ENCODE measurements at regions not wholly inside any gene's neighbourhood (a gene's known extent, or its start where the extent isn't known, plus 50 kb on each side); places are given as distances from the start of the nearest gene placed in this dataset.
"Not testable (repeated sequence)": the region's sequence is repeated elsewhere in the genome, so short reads cannot be mapped to it uniquely, and the experiment has no call there.

- no peak for TF ChIP-seq YY1 (IDR thresholded peaks at IDR 0.05; ENCODE audit: insufficient read depth, insufficient read length)
- no peak for TF ChIP-seq SUZ12 (IDR thresholded peaks at IDR 0.05; ENCODE audit: extremely low read depth, insufficient read depth, insufficient read length)
- TF ChIP-seq ZNF274 (IDR thresholded peaks at IDR 0.05; ENCODE audit: low read depth, low read length): no peak
- no peaks in the 10 kb centered on the region for H3K36me3 ChIP-seq (ENCODE audit: insufficient read depth, insufficient read length, low read length)
Measured at GRCh38 chr2:8378016-8378810, 303.6 kb upstream of the ID2 start.

GRCh38 chr2:8379128-8379527 is 302.7 kb upstream of the ID2 start:
- TF ChIP-seq ZNF274 (IDR thresholded peaks at IDR 0.05; ENCODE audit: low read depth, low read length) (no peak), SUZ12 (IDR thresholded peaks at IDR 0.05; ENCODE audit: extremely low read depth, insufficient read depth, insufficient read length) (no peak)
- Histone ChIP-seq H3K4me1 (ENCODE audit: insufficient read depth, insufficient read length) (no peaks in the 10 kb centered on the region), H3K36me3 (ENCODE audit: insufficient read depth, insufficient read length, low read length) (no peaks in the 10 kb centered on the region), H3K27me3 (ENCODE audit: insufficient read depth, insufficient read length) (no peaks in the 10 kb centered on the region), H3K9me3 (ENCODE audit: insufficient read depth, low read length) (no peaks in the 10 kb centered on the region; the same call in 1 of the 2 replicates), H3K4me3 (ENCODE audit: insufficient read length, low read depth) (no peak overlapping the region), H3K9ac (ENCODE audit: insufficient read length, low read depth) (no peak overlapping the region)
- DNase-seq (ENCODE audit: low read depth, low spot score): no peak

More at GRCh38 chr2:8378016-8378810, 303.6 kb upstream of the ID2 start:
- Histone ChIP-seq H3K4me3 (ENCODE audit: insufficient read length, low read depth) (no peak overlapping the region), H3K4me1 (ENCODE audit: insufficient read depth, insufficient read length) (no peaks in the 10 kb centered on the region), H3K9ac (ENCODE audit: insufficient read length, low read depth) (no peak overlapping the region), H3K9me3 (ENCODE audit: insufficient read depth, low read length) (peaks cover 3% of the 10 kb centered on the region; the same call in 1 of the 2 replicates), H3K27me3 (ENCODE audit: insufficient read depth, insufficient read length) (no peaks in the 10 kb centered on the region)
- DNase-seq (ENCODE audit: low read depth, low spot score): no peak

GRCh38 chr2:8379549-8379948 is 302.3 kb upstream of the ID2 start:
- DNase-seq (ENCODE audit: low read depth, low spot score): no peak
- TF ChIP-seq SUZ12 (IDR thresholded peaks at IDR 0.05; ENCODE audit: extremely low read depth, insufficient read depth, insufficient read length) (no peak), YY1 (IDR thresholded peaks at IDR 0.05; ENCODE audit: insufficient read depth, insufficient read length) (no peak), ZNF274 (IDR thresholded peaks at IDR 0.05; ENCODE audit: low read depth, low read length) (no peak)
- Histone ChIP-seq H3K4me1 (ENCODE audit: insufficient read depth, insufficient read length) (no peaks in the 10 kb centered on the region), H3K9me3 (ENCODE audit: insufficient read depth, low read length) (no peaks in the 10 kb centered on the region), H3K27me3 (ENCODE audit: insufficient read depth, insufficient read length) (no peaks in the 10 kb centered on the region), H3K4me3 (ENCODE audit: insufficient read length, low read depth) (no peak overlapping the region), H3K36me3 (ENCODE audit: insufficient read depth, insufficient read length, low read length) (no peaks in the 10 kb centered on the region), H3K9ac (ENCODE audit: insufficient read length, low read depth) (no peak overlapping the region)

- H3K4me1 ChIP-seq (ENCODE audit: insufficient read depth, insufficient read length): no peaks in the 10 kb centered on the region
- H3K9me3 ChIP-seq (ENCODE audit: insufficient read depth, low read length): no peaks in the 10 kb centered on the region
- TF ChIP-seq YY1 (IDR thresholded peaks at IDR 0.05; ENCODE audit: insufficient read depth, insufficient read length): no peak
- no peak for TF ChIP-seq ZNF274 (IDR thresholded peaks at IDR 0.05; ENCODE audit: low read depth, low read length)
- TF ChIP-seq SUZ12 (IDR thresholded peaks at IDR 0.05; ENCODE audit: extremely low read depth, insufficient read depth, insufficient read length): no peak
- no peaks in the 10 kb centered on the region for H3K36me3 ChIP-seq (ENCODE audit: insufficient read depth, insufficient read length, low read length)
- H3K9ac ChIP-seq (ENCODE audit: insufficient read length, low read depth): no peak overlapping the region
- DNase-seq (ENCODE audit: low read depth, low spot score): no peak
- no peaks in the 10 kb centered on the region for H3K27me3 ChIP-seq (ENCODE audit: insufficient read depth, insufficient read length)
- no peak overlapping the region for H3K4me3 ChIP-seq (ENCODE audit: insufficient read length, low read depth)
Measured at GRCh38 chr2:8380026-8380425, 301.8 kb upstream of the ID2 start.

GRCh38 chr2:8380566-8380965 is 301.3 kb upstream of the ID2 start:
- DNase-seq (ENCODE audit: low read depth, low spot score): no peak

GRCh38 chr2:8382485-8382884 is 299.4 kb upstream of the ID2 start:
- TF ChIP-seq YY1 (IDR thresholded peaks at IDR 0.05; ENCODE audit: insufficient read depth, insufficient read length): no peak
- TF ChIP-seq ZNF274 (IDR thresholded peaks at IDR 0.05; ENCODE audit: low read depth, low read length): no peak
- TF ChIP-seq SUZ12 (IDR thresholded peaks at IDR 0.05; ENCODE audit: extremely low read depth, insufficient read depth, insufficient read length): no peak
- no peak for DNase-seq (ENCODE audit: low read depth, low spot score)
- no peaks in the 10 kb centered on the region for H3K4me1 ChIP-seq (ENCODE audit: insufficient read depth, insufficient read length)
- no peaks in the 10 kb centered on the region for H3K36me3 ChIP-seq (ENCODE audit: insufficient read depth, insufficient read length, low read length)
- H3K9ac ChIP-seq (ENCODE audit: insufficient read length, low read depth): no peak overlapping the region
- no peaks in the 10 kb centered on the region for H3K27me3 ChIP-seq (ENCODE audit: insufficient read depth, insufficient read length)
- H3K4me3 ChIP-seq (ENCODE audit: insufficient read length, low read depth): no peak overlapping the region
- H3K9me3 ChIP-seq (ENCODE audit: insufficient read depth, low read length): no peaks in the 10 kb centered on the region

More at GRCh38 chr2:8380566-8380965, 301.3 kb upstream of the ID2 start:
- Histone ChIP-seq H3K9me3 (ENCODE audit: insufficient read depth, low read length) (no peaks in the 10 kb centered on the region), H3K9ac (ENCODE audit: insufficient read length, low read depth) (no peak overlapping the region), H3K27me3 (ENCODE audit: insufficient read depth, insufficient read length) (no peaks in the 10 kb centered on the region), H3K36me3 (ENCODE audit: insufficient read depth, insufficient read length, low read length) (no peaks in the 10 kb centered on the region), H3K4me3 (ENCODE audit: insufficient read length, low read depth) (no peak overlapping the region), H3K4me1 (ENCODE audit: insufficient read depth, insufficient read length) (no peaks in the 10 kb centered on the region)
- no peak for TF ChIP-seq ZNF274 (IDR thresholded peaks at IDR 0.05; ENCODE audit: low read depth, low read length)
- no peak for TF ChIP-seq SUZ12 (IDR thresholded peaks at IDR 0.05; ENCODE audit: extremely low read depth, insufficient read depth, insufficient read length)
- TF ChIP-seq YY1 (IDR thresholded peaks at IDR 0.05; ENCODE audit: insufficient read depth, insufficient read length): no peak

- not testable (repeated sequence) for H3K27me3 ChIP-seq (ENCODE audit: insufficient read depth, insufficient read length); H3K36me3 ChIP-seq (ENCODE audit: insufficient read depth, insufficient read length, low read length); H3K4me3 ChIP-seq (ENCODE audit: insufficient read length, low read depth); H3K9ac ChIP-seq (ENCODE audit: insufficient read length, low read depth); H3K4me1 ChIP-seq (ENCODE audit: insufficient read depth, insufficient read length); DNase-seq (ENCODE audit: low read depth, low spot score); H3K9me3 ChIP-seq (ENCODE audit: insufficient read depth, low read length)
Measured at GRCh38 chr2:8386748-8387147, 295.1 kb upstream of the ID2 start.

All from NT2/D1 (cell line).